AG09319 (cell line): ENCODE measurements at regions not wholly inside any gene's neighbourhood (a gene's known extent, or its start where the extent isn't known, plus 50 kb on each side); places are given as distances from the start of the nearest gene placed in this dataset.

ENCODE experiments used
- DNase-seq: peaks from one replicate; pipeline ENCODE4 v3.0.0-alpha.2; 2010; ENCODE audit warnings: low read depth; ENCODE audit errors: extremely low read depth
- TF ChIP-seq, protein P1 (sequence below): IDR thresholded peaks from 2 replicates; pipeline ENCODE4 v1.5.1; 2011; ENCODE audit warnings: low read depth, mild to moderate bottlenecking, inconsistent platforms, low read length, moderate library complexity

DNA sequence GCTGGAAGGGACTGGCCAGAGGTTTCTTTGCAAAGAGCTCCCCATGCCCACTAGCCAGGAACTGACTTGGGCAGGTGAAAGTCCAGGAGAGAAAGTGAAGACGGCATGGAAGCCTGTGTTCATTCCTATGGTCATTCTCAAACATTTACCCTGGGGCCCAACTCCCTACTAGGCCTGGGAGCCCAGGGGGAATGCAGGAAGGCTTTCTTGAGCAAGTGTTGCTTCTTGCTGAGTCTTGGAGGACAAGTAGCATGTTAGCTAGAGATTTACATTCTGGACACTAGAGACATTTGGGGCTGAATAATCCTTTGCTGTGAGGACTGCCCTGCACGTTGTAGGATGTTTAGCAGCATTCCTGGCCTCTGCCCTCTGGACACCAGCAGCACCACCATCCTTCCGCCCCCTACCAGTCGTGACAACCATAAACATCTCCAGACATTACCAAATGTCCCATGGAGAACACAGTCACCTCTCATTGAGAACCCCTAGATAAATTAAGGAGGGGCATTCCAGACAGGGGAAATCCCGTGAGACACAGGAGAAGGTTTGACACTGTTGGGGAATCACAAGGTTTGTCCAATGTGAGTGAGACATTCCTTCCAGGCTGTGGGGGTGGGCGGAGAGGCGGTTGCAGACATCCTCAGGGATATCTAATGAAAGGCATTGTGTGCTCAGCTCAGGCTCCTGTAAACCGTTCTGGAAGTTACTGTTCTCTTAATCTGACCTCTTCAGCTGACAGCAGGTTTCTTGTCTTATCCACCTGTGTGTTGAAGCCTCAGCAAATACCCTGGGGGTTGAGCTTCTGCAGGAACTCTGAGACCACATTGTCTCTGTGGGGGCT, 236.2 kb downstream of the TLE3 start:
- TF ChIP-seq, protein P1, sequence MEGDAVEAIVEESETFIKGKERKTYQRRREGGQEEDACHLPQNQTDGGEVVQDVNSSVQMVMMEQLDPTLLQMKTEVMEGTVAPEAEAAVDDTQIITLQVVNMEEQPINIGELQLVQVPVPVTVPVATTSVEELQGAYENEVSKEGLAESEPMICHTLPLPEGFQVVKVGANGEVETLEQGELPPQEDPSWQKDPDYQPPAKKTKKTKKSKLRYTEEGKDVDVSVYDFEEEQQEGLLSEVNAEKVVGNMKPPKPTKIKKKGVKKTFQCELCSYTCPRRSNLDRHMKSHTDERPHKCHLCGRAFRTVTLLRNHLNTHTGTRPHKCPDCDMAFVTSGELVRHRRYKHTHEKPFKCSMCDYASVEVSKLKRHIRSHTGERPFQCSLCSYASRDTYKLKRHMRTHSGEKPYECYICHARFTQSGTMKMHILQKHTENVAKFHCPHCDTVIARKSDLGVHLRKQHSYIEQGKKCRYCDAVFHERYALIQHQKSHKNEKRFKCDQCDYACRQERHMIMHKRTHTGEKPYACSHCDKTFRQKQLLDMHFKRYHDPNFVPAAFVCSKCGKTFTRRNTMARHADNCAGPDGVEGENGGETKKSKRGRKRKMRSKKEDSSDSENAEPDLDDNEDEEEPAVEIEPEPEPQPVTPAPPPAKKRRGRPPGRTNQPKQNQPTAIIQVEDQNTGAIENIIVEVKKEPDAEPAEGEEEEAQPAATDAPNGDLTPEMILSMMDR: no peak
- no peak for DNase-seq

DNA sequence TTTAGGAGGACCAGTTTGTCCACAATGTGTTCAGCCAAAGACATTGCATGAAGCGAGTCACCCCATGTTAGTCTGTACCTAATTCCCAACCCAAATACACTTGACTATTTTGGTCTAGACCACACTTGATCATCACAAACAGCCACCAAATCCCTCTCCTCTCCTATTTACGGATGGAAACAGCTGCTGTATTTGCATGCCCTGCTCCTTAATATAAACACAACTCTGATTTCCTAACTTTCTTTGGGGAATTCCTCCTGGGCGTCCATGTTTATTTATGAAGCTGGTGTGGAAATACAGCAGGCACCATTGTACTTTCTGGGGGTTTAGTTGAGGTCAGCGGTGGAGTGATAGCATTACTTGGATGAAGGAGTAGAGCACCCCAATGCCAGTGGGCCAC, 235.2 kb downstream of the TLE3 start:
- peak; percentile 19 for DNase-seq
- TF ChIP-seq, protein P1: no peak

- no peak for DNase-seq
- TF ChIP-seq, protein P1: no peak
These were observed 234.3 kb downstream of the TLE3 start for GRCh38 chr15:69863446-69863845.

GRCh38 chr15:69865369-69865768, 232.3 kb downstream of the TLE3 start:
- no peak for DNase-seq
- TF ChIP-seq, protein P1: no peak

DNA sequence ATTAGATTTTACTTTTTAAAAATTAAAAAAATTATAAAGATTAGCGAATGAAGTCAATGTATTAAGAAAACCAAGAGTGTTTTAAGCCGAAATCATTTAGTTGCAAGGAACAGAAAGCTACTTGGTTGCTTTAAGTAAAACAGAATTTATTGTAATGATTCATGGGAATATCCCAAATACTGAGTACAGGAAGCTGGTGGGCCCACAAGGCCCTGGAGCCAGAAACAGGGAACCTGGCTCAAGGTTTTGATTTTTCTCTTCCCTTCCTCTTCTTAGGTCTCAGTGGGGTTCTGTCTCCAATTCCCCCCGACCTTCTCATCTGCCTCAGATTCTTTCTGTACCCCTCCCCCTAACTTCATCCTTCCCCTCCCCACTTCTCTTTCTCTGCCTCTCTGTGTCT, 229.0 kb downstream of the TLE3 start:
- TF ChIP-seq, protein P1: no peak
- DNase-seq: no peak

DNA sequence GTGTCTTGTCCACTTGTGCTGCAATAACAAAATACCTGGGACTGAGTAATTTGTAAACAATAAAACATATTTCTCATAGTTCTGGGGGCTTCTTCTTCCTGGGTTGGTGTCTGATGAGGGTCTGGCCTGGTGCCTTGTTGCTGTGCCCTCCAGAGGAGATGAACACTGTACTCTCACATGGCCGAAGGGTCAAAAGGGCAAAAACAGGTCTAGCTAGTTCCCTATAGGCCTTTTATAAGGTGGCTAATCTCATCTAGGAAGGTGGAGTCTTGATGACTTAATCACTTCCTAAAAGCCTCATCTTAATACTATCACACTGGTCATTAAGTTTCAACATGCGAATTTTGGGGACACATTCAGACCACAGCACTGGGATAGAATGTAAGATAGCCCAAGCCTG, 228.4 kb downstream of the TLE3 start:
- TF ChIP-seq, protein P1: no peak
- no peak for DNase-seq

- DNase-seq: no peak
- TF ChIP-seq, protein P1: no peak
These were observed 227.7 kb downstream of the TLE3 start for GRCh38 chr15:69869881-69870505.
